SK-N-SH (cell line): ENCODE measurements at regions not wholly inside any gene's neighbourhood (a gene's known extent, or its start where the extent isn't known, plus 50 kb on each side); places are given as distances from the start of the nearest gene placed in this dataset.

Experiments used
- CTCF ChIA-PET: fragments of 300-600, 350-600 bp; formaldehyde crosslinking; extraction: SDS; loops from one replicate; lab custom pipeline; 2021; lab: Yijun Ruan, JAX
- POLR2A ChIA-PET: fragments of 350-600 bp; sonication (Branson Sonifier 250); formaldehyde crosslinking; extraction: SDS; loops from one replicate; lab custom pipeline; 2020; ENCODE audit warnings: antibody characterized with exemption, inconsistent platforms; lab: Yijun Ruan, JAX
- DNase-seq: peaks from one replicate; pipeline ENCODE4 v3.0.0; 2012
- H2AFZ ChIP-seq: fragments of 200-600 bp; sonication (generic); 2 replicates; pipeline ENCODE4 v1.8.1; 2016; ENCODE audit warnings: antibody characterized with exemption, mild to moderate bottlenecking, low read depth
- H3F3A ChIP-seq: fragments of 200-600 bp; sonication (generic); replicated peaks from 2 replicates; pipeline ENCODE3; 2016; ENCODE audit warnings: antibody characterized with exemption, mild to moderate bottlenecking; ENCODE audit not compliant: insufficient read depth
- H3K27ac ChIP-seq, 2 experiments: fragments of 200-500 bp in 1 of 2; fragments of 200-600 bp in 1 of 2; sonication (Bioruptor generic) in 1 of 2; sonication (generic), shearing (Covaris generic) in 1 of 2; 2 replicates each; pipeline versions ENCODE4 v1.5.1 to v1.6.1; 2014 to 2016; ENCODE audit warnings: low read depth in 2 of 2, inconsistent platforms in 1 of 2, low read length in 1 of 2, mild to moderate bottlenecking in 1 of 2, mixed read lengths in 1 of 2
- H3K27me3 ChIP-seq: fragments of 200-600 bp; sonication (generic), shearing (Covaris generic); 2 replicates; pipeline ENCODE4 v1.6.1; 2016; ENCODE audit warnings: mixed run types; ENCODE audit not compliant: insufficient read depth
- H3K36me3 ChIP-seq, 2 experiments: fragments of 200-500 bp in 1 of 2; fragments of 200-600 bp in 1 of 2; sonication (Bioruptor generic) in 1 of 2; sonication (generic) in 1 of 2; replicated peaks in 1 of 2; 2 replicates each; pipeline versions ENCODE3 to v1.5.1; 2014 to 2016; ENCODE audit warnings: low read length in 1 of 2, mild to moderate bottlenecking in 1 of 2; ENCODE audit not compliant: insufficient read depth in 2 of 2, control insufficient read depth in 1 of 2
- H3K4me1 ChIP-seq, 2 experiments: fragments of 200-500 bp in 1 of 2; fragments of 200-600 bp in 1 of 2; sonication (Bioruptor generic) in 1 of 2; sonication (generic), shearing (Covaris generic) in 1 of 2; 2 replicates each; pipeline versions ENCODE4 v1.5.1 to v1.6.1; 2014 to 2016; ENCODE audit warnings: low read depth in 1 of 2, low read length in 1 of 2, mixed run types in 1 of 2; ENCODE audit not compliant: insufficient read depth in 2 of 2, control insufficient read depth in 1 of 2
- H3K4me2 ChIP-seq: fragments of 200-600 bp; sonication (generic), shearing (Covaris generic); 2 replicates; pipeline ENCODE4 v1.6.1; 2017; ENCODE audit warnings: mixed run types
- H3K4me3 ChIP-seq, 2 experiments: fragments of 200-500 bp in 1 of 2; fragments of 200-600 bp in 1 of 2; sonication (Bioruptor generic) in 1 of 2; sonication (generic), shearing (Covaris generic) in 1 of 2; 2 replicates each; pipeline versions ENCODE4 v1.5.1 to v1.8.1; 2014 to 2016; ENCODE audit warnings: low read depth in 2 of 2, inconsistent platforms in 1 of 2, low read length in 1 of 2, mild to moderate bottlenecking in 1 of 2, mixed read lengths in 1 of 2, moderate library complexity in 1 of 2
- H3K79me2 ChIP-seq: fragments of 200-600 bp; sonication (generic); 2 replicates; pipeline ENCODE4 v1.8.1; 2017; ENCODE audit warnings: mild to moderate bottlenecking; ENCODE audit not compliant: insufficient read depth
- H3K9ac ChIP-seq: fragments of 200-600 bp; sonication (generic); 2 replicates; pipeline ENCODE4 v1.6.1; 2017; ENCODE audit warnings: mixed run types
- H3K9me2 ChIP-seq: fragments of 200-600 bp; sonication (generic); 2 replicates; pipeline ENCODE4 v1.6.1; 2017; ENCODE audit warnings: mixed run types
- H3K9me3 ChIP-seq: fragments of 200-600 bp; sonication (generic); 2 replicates; pipeline ENCODE4 v1.6.1; 2017; ENCODE audit warnings: mixed run types, mild to moderate bottlenecking, moderate library complexity
- H4K20me1 ChIP-seq: fragments of 200-600 bp; sonication (generic); 2 replicates; pipeline ENCODE4 v1.6.1; 2017; ENCODE audit warnings: mild to moderate bottlenecking, mixed run types; ENCODE audit not compliant: insufficient read depth
- CHD2 ChIP-seq: fragments of 150-350 bp; IDR thresholded peaks from 2 replicates; pipeline ENCODE4 v1.6.1; 2018; ENCODE audit warnings: low read length; ENCODE audit not compliant: partially characterized antibody
- ELF1 ChIP-seq: IDR thresholded peaks from 2 replicates; pipeline ENCODE4 v1.4.0; 2012
- FOXM1 ChIP-seq: IDR thresholded peaks from 2 replicates; pipeline ENCODE4 v1.4.0; 2012; ENCODE audit warnings: low read depth, mild to moderate bottlenecking
- IRF3 ChIP-seq: fragments of 150-350 bp; IDR thresholded peaks from 2 replicates; pipeline ENCODE4 v1.6.1; 2016; ENCODE audit warnings: mild to moderate bottlenecking, low read depth, low read length
- NFIC ChIP-seq: IDR thresholded peaks from 2 replicates; pipeline ENCODE4 v1.4.0; 2012; ENCODE audit warnings: borderline replicate concordance
- NRF1 ChIP-seq: IDR thresholded peaks from 2 replicates; pipeline ENCODE4 v1.6.1; 2012; ENCODE audit warnings: low read depth, mild to moderate bottlenecking, low read length
- PBX3 ChIP-seq: IDR thresholded peaks from 2 replicates; pipeline ENCODE4; 2012
- POLR2AphosphoS5 ChIP-seq: IDR thresholded peaks from 2 replicates; pipeline ENCODE4 v1.6.1; 2012; ENCODE audit warnings: low read depth, low read length
- RAD21 ChIP-seq: IDR thresholded peaks from 2 replicates; pipeline ENCODE4 v1.6.1; 2012; ENCODE audit warnings: mild to moderate bottlenecking, low read length
- REST ChIP-seq: IDR thresholded peaks from 2 replicates; pipeline ENCODE4 v1.6.1; 2012; ENCODE audit warnings: mild to moderate bottlenecking, low read depth, low read length, moderate library complexity
- RFX5 ChIP-seq: IDR thresholded peaks from 2 replicates; pipeline ENCODE4 v1.6.1; 2012; ENCODE audit warnings: mild to moderate bottlenecking, improper control_type of control experiment, low read length
- RXRA ChIP-seq: IDR thresholded peaks from 2 replicates; pipeline ENCODE4 v1.4.0; 2012; ENCODE audit warnings: low read depth, mild to moderate bottlenecking, borderline replicate concordance
- SMC3 ChIP-seq: IDR thresholded peaks from 2 replicates; pipeline ENCODE4 v1.6.1; 2012; ENCODE audit warnings: low read depth, low read length, improper control_type of control experiment
- TCF12 ChIP-seq: IDR thresholded peaks from 2 replicates; pipeline ENCODE4 v1.4.0; 2012
- USF2 ChIP-seq: fragments of 150-350 bp; IDR thresholded peaks from 2 replicates; pipeline ENCODE4 v1.6.1; 2017; ENCODE audit warnings: antibody characterized with exemption, low read length, low read depth, borderline replicate concordance
- YY1 ChIP-seq: IDR thresholded peaks from 2 replicates; pipeline ENCODE4 v1.4.0; 2012; ENCODE audit warnings: low read depth, mild to moderate bottlenecking
- ZBTB33 ChIP-seq: IDR thresholded peaks from 2 replicates; pipeline ENCODE4 v1.4.0; 2012; ENCODE audit warnings: low read depth, borderline replicate concordance
- WGBS: methylation state at CpG from one replicate; pipeline ENCODE4 v1.1.6; 2017; ENCODE audit warnings: low lambda C conversion rate; 5-methylcytosine and 5-hydroxymethylcytosine counted together

GRCh38 chr20:21020659-21021471 is 85.3 kb downstream of the LINC00237 start:
- no peak overlapping the region for H3K27ac ChIP-seq
- H3K4me1 ChIP-seq: no peaks in the 10 kb centered on the region
- no peaks in the 10 kb centered on the region for H3K36me3 ChIP-seq
- H4K20me1 ChIP-seq: no peaks in the 10 kb centered on the region
- no peak overlapping the region for H2AFZ ChIP-seq
- ChIA-PET POLR2A (no interaction called here), CTCF (no interaction called here)
- H3K4me2 ChIP-seq: no peak overlapping the region
- H3K9me3 ChIP-seq: no peaks in the 10 kb centered on the region
- H3K27me3 ChIP-seq: peaks cover 19% of the 10 kb centered on the region; the same call in 1 of the 2 replicates
- no peaks in the 10 kb centered on the region for H3F3A ChIP-seq
- DNase-seq: no peak
- 14% methylated on average over 11 of the region's 11 CpGs for WGBS
- no peak overlapping the region for H3K9ac ChIP-seq
- H3K79me2 ChIP-seq: no peaks in the 10 kb centered on the region
- TF ChIP-seq NFIC: no peak
- no peak for TF ChIP-seq CHD2
- no peak for TF ChIP-seq TCF12
- TF ChIP-seq USF2: no peak
- no peak for TF ChIP-seq RAD21
- no peak for TF ChIP-seq ZBTB33
- TF ChIP-seq RFX5: no peak
- TF ChIP-seq ELF1: no peak
- TF ChIP-seq SMC3: no peak
- TF ChIP-seq RXRA: no peak
- no peak for TF ChIP-seq IRF3
- TF ChIP-seq YY1: no peak
- TF ChIP-seq FOXM1: no peak
- no peak for TF ChIP-seq REST
- TF ChIP-seq NRF1: no peak
- no peak for TF ChIP-seq PBX3
- TF ChIP-seq POLR2AphosphoS5: no peak
- no peak overlapping the region for H3K4me3 ChIP-seq
- no peaks in the 10 kb centered on the region for H3K9me2 ChIP-seq
